Tibial nerve (tissue), 4 donors: ENCODE measurements at regions not wholly inside any gene's neighbourhood (a gene's known extent, or its start where the extent isn't known, plus 50 kb on each side); places are given as distances from the start of the nearest gene placed in this dataset.
"Not testable (repeated sequence)": the region's sequence is repeated elsewhere in the genome, so short reads cannot be mapped to it uniquely, and the experiment has no call there.

Experiments used
- DNase-seq, 2 donors: peaks; one replicate each; pipeline ENCODE4 v3.0.0-alpha.2; 2019; ENCODE audit warnings: low spot score in 2 of 2
- H3K27ac ChIP-seq, 4 donors: fragments of 200-600 bp; sonication (generic) in 3 of 4; one replicate each; pipeline ENCODE4 v1.5.1; 2017 to 2019; ENCODE audit warnings: mild to moderate bottlenecking in 1 of 4
- H3K27me3 ChIP-seq, 2 donors: fragments of 200-600 bp; sonication (generic) in 1 of 2; one replicate each; pipeline versions ENCODE4 v1.5.1 to v1.6.0; 2017 to 2019
- H3K36me3 ChIP-seq, 3 donors: fragments of 200-600 bp; sonication (generic); one replicate each; pipeline ENCODE4 v1.5.1; 2018 to 2019
- H3K4me1 ChIP-seq, 4 donors: fragments of 200-600 bp; sonication (generic) in 3 of 4; one replicate each; pipeline ENCODE4 v1.5.1; 2017 to 2019
- H3K4me3 ChIP-seq, 4 donors: fragments of 200-600 bp; sonication (generic) in 3 of 4; one replicate each; pipeline ENCODE4 v1.5.1; 2017 to 2019; ENCODE audit warnings: mild to moderate bottlenecking in 1 of 4, moderate library complexity in 1 of 4
- H3K9me3 ChIP-seq, 4 donors: fragments of 200-600 bp; sonication (generic) in 3 of 4; one replicate each; pipeline ENCODE4 v1.5.1; 2017 to 2019
- EP300 ChIP-seq, 2 donors: sonication (generic); formaldehyde crosslinking; IDR thresholded peaks; one replicate each; pipeline ENCODE4 v1.6.1; 2017; ENCODE audit warnings: antibody characterized with exemption in 2 of 2, mild to moderate bottlenecking in 1 of 2
- POLR2A ChIP-seq, 2 donors: fragments of 450-650 bp; IDR thresholded peaks; one replicate each; pipeline ENCODE4 v1.6.1; 2017; ENCODE audit warnings: antibody characterized with exemption in 2 of 2, mild to moderate bottlenecking in 2 of 2, moderate library complexity in 2 of 2
- WGBS, 2 donors: methylation state at CpG; one replicate each; pipeline ENCODE4 v1.1.5; 2018; 5-methylcytosine and 5-hydroxymethylcytosine counted together
- TF ChIP-seq, protein P1 (sequence below), 5 experiments: fragments of 200-600 bp in 3 of 5; fragments of 450-650 bp in 2 of 5; sonication (generic) in 3 of 5; IDR thresholded peaks; one replicate each; pipeline ENCODE4 v1.5.1; 2016 to 2019; ENCODE audit warnings: antibody characterized with exemption in 5 of 5, mild to moderate bottlenecking in 3 of 5, moderate library complexity in 2 of 5

DNA sequence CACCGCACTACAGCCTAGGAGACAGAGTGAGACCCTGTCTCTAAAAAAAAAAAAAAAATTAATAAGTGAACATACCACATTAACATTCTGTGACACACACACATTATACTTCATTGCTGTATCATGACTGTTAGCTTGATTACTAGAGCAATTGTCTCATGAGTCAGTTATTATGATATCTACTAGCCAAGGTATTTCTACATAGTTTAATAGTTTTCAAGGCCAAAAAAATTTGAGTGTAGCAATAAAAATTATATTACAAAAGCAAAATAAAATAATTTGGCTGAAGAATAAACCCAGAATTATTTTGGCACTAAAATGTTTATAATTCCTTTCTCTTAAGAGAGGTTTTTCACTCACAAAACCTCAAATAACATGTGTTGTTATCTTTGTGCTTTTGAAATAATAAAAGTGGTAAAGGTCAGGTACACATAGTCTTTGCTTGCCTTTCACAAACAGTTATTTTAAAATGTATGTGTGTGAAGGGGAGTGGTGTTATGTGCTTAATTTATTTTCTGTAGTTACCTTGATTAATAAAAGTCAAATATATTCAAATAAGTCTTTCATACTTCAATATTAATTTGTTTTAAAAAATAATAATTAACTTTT lies 136.9 kb upstream of the SPOPL start:
- Histone ChIP-seq H3K4me1 (peaks cover 0 to 24% (median 3%) of the 10 kb centered on the region in 4 donors), H3K9me3 (no peaks in the 10 kb centered on the region), H3K27ac (no peak overlapping the region), H3K36me3 (no peaks in the 10 kb centered on the region), H3K27me3 (no peaks in the 10 kb centered on the region), H3K4me3 (no peak overlapping the region)
- WGBS, 2 donors, result 96 to 100% methylated on average over 1 of the region's 1 CpG
- no peak for DNase-seq
- TF ChIP-seq POLR2A (IDR thresholded peaks at IDR 0.05), result no peak
- TF ChIP-seq EP300 (IDR thresholded peaks at IDR 0.05), result peak in 1 of 2 donors; percentile 6

DNA sequence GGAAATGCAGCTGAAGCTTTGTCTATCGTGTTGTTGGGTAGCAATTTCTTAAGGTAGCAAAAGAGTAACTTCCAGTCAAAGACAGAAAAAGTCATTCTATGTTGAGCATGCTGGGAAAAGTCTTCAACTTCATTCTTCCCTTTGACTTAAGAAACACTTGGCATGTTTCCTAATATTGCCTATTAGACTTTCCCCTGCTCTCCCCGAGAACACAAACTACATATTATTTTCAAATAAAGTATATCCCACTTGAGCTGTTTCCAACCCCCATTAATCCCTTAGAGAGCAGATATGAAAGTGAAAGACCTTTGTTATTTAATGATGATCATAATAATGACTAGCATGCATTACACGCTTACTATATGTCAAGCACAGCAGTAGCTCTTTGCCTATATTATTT lies 136.0 kb upstream of the SPOPL start:
- Histone ChIP-seq H3K4me3 (no peak overlapping the region), H3K36me3 (no peaks in the 10 kb centered on the region), H3K4me1 (peaks cover 0 to 24% (median 3%) of the 10 kb centered on the region in 4 donors), H3K9me3 (no peaks in the 10 kb centered on the region), H3K27ac (no peak overlapping the region), H3K27me3 (no peaks in the 10 kb centered on the region)
- TF ChIP-seq EP300 (IDR thresholded peaks at IDR 0.05), result no peak
- no peak for DNase-seq
- WGBS, 2 donors, result 32 to 40% methylated on average over 3 of the region's 3 CpGs

DNA sequence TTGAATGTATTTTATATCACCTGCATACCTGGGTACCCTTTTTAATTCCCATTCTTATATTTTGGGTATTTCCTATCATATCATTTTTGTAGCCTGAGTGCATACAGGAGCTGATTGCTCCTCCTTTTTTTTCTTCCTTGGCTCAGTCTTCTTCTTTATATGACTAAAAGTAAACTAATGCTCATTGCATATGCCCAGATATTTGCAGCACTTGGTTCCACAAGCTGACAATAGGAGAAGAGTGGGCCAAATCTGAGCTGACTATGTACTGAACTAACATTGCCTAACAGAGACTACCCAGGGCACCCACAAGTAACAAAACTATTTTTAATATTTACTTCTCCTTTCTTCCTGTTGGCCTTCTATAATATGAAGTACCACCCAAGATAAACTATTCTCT lies 131.7 kb upstream of the SPOPL start:
- Histone ChIP-seq H3K4me3 (no peak overlapping the region), H3K4me1 (peaks cover 0 to 16% (median 3%) of the 10 kb centered on the region in 4 donors), H3K27me3 (no peaks in the 10 kb centered on the region), H3K9me3 (no peaks in the 10 kb centered on the region), H3K27ac (no peak overlapping the region), H3K36me3 (no peaks in the 10 kb centered on the region)
- TF ChIP-seq, protein P1, sequence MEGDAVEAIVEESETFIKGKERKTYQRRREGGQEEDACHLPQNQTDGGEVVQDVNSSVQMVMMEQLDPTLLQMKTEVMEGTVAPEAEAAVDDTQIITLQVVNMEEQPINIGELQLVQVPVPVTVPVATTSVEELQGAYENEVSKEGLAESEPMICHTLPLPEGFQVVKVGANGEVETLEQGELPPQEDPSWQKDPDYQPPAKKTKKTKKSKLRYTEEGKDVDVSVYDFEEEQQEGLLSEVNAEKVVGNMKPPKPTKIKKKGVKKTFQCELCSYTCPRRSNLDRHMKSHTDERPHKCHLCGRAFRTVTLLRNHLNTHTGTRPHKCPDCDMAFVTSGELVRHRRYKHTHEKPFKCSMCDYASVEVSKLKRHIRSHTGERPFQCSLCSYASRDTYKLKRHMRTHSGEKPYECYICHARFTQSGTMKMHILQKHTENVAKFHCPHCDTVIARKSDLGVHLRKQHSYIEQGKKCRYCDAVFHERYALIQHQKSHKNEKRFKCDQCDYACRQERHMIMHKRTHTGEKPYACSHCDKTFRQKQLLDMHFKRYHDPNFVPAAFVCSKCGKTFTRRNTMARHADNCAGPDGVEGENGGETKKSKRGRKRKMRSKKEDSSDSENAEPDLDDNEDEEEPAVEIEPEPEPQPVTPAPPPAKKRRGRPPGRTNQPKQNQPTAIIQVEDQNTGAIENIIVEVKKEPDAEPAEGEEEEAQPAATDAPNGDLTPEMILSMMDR (IDR thresholded peaks at IDR 0.05), result no peak
- TF ChIP-seq EP300 (IDR thresholded peaks at IDR 0.05) (no peak), POLR2A (IDR thresholded peaks at IDR 0.05) (no peak)
- DNase-seq, result no peak

DNA sequence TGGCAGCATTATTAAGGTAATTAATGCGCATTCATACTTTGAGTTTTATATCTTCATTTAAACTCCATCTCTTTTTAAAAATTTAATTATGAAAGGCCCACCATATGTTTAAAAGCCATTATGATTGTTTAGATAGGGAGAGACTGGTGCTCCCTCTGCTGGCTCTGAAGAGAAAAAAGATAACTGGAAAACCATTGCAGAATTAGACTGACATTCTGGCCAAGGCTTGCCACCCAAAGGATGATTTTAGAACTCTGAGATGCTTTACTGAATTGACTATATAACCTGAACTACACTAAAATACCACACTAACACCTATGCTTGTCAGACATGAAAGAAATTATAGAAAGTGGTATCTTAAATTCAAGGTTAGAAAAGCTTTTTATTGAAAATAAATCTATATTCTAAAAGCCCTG lies 127.6 kb upstream of the SPOPL start:
- H3K27me3 ChIP-seq, result no peaks in the 10 kb centered on the region

DNA sequence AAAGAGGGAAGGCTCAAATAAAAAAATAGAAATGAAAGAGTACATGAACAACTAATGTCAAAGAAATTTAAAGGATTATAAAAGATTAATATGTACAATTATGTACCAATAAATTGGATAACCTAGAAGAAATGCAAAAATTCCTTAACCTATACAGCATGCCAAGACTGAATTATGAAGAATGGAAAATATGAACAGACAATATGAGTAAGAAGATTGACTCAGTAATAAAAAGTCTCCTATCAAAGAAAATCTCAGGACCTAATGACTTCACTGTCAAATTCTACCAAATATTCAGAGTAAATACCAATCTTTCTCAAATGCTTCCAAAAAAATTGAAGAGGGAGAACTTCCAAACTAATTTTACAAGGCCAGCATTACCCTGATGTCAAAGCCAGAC lies 120.2 kb upstream of the SPOPL start:
- TF ChIP-seq, protein P1 (IDR thresholded peaks at IDR 0.05), result no peak
- Histone ChIP-seq H3K4me3 (no peak overlapping the region), H3K36me3 (no peaks in the 10 kb centered on the region), H3K27me3 (no peaks in the 10 kb centered on the region), H3K9me3 (no peaks in the 10 kb centered on the region), H3K27ac (no peak overlapping the region), H3K4me1 (no peaks in the 10 kb centered on the region)
- no peak for DNase-seq

More for the DNA sequence above, 127.6 kb upstream of the SPOPL start:
- DNase-seq, result no peak
- Histone ChIP-seq H3K27ac (no peak overlapping the region), H3K36me3 (no peaks in the 10 kb centered on the region), H3K4me1 (no peaks in the 10 kb centered on the region), H3K4me3 (no peak overlapping the region), H3K9me3 (no peaks in the 10 kb centered on the region)
- no peak for TF ChIP-seq POLR2A (IDR thresholded peaks at IDR 0.05)
- TF ChIP-seq, protein P1 (IDR thresholded peaks at IDR 0.05), result peak; percentile 37 to 56 (median 40)
- WGBS, 2 donors, result 45 to 54% methylated on average over 1 of the region's 1 CpG

DNA sequence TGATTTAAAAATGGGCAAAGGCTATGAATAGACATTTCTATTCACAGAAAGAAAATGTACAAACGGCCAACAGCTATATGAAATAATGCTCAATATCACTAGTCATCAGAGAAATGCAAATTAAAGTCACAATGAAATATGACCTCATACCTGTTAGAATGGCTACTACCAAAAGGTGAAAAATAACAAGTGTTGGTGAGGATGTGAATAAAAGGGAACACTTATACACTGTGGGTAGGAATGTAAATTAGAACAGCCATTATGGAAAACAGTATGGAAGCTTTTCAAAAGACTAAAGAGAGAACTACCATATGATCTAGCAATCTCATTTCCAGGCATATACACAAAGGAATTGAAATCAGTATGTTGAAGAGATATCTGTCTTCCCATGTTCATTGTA lies 118.9 kb upstream of the SPOPL start:
- Histone ChIP-seq H3K27ac (no peak overlapping the region), H3K27me3 (no peaks in the 10 kb centered on the region), H3K4me1 (no peaks in the 10 kb centered on the region), H3K4me3 (no peak overlapping the region), H3K9me3 (no peaks in the 10 kb centered on the region), H3K36me3 (no peaks in the 10 kb centered on the region)
- WGBS, 2 donors, result 68 to 88% methylated on average over 1 of the region's 1 CpG
- DNase-seq, result no peak
- no peak for TF ChIP-seq EP300 (IDR thresholded peaks at IDR 0.05)
- TF ChIP-seq POLR2A (IDR thresholded peaks at IDR 0.05), result no peak
- TF ChIP-seq, protein P1 (IDR thresholded peaks at IDR 0.05), result no peak

DNA sequence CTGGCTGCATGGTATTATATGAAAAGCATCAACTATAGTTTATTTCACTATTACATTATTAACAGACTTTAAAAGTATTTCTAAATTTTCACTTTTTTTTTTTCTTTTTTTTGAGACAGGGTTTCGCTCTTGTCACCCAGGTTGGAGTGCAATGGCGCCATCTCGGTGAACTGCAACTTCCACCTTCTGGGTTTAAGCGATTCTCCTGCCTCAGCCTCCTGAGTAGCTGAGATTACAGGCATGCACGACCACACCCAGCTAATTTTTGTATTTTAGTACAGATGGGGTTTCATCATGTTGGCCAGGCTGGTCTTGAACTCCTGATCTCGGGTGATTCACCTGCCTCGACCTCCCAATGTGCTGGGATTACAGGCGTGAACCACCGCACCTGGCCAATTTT lies 115.4 kb upstream of the SPOPL start:
- 89 to 90% methylated on average over 9 of the region's 9 CpGs for WGBS, 2 donors
- H3K27ac ChIP-seq, H3K4me3 ChIP-seq, H3K4me1 ChIP-seq, DNase-seq, H3K36me3 ChIP-seq, H3K9me3 ChIP-seq, H3K27me3 ChIP-seq: not testable (repeated sequence)
